Activated CD4-positive, alpha-beta T cell treated with anti-CD3 and anti-CD28 coated beads, Interleukin-2, amount 10 ng/mL, durations not matched to agents 24 days and 14 days (primary cell): ENCODE measurements at regions not wholly inside any gene's neighbourhood (a gene's known extent, or its start where the extent isn't known, plus 50 kb on each side); places are given as distances from the start of the nearest gene placed in this dataset.

ENCODE experiments used
- DNase-seq: peaks from one replicate; pipeline ENCODE4 v3.0.0; 2022
- H3K27ac Mint-ChIP-seq: one replicate; pipeline ENCODE4 v1.8.0; 2022; ENCODE audit warnings: mild to moderate bottlenecking, mixed read lengths
- H3K27me3 Mint-ChIP-seq: one replicate; pipeline ENCODE4 v1.8.0; 2022; ENCODE audit warnings: mixed read lengths
- H3K36me3 Mint-ChIP-seq: one replicate; pipeline ENCODE4 v1.8.0; 2022; ENCODE audit warnings: low read depth, mild to moderate bottlenecking, mixed read lengths
- H3K4me1 Mint-ChIP-seq: one replicate; pipeline ENCODE4 v1.8.0; 2021; ENCODE audit warnings: mixed read lengths
- H3K4me3 Mint-ChIP-seq: one replicate; pipeline ENCODE4 v1.8.0; 2022; ENCODE audit warnings: mild to moderate bottlenecking, moderate library complexity, mixed read lengths
- H3K9me3 Mint-ChIP-seq: one replicate; pipeline ENCODE4 v1.8.0; 2021; ENCODE audit warnings: mixed read lengths
- intact Hi-C: fragments of 100-400 bp; cut with micrococcal nuclease; formaldehyde crosslinking; loops from one replicate; pipeline ENCODE4 v1.15.1; 2023

DNA sequence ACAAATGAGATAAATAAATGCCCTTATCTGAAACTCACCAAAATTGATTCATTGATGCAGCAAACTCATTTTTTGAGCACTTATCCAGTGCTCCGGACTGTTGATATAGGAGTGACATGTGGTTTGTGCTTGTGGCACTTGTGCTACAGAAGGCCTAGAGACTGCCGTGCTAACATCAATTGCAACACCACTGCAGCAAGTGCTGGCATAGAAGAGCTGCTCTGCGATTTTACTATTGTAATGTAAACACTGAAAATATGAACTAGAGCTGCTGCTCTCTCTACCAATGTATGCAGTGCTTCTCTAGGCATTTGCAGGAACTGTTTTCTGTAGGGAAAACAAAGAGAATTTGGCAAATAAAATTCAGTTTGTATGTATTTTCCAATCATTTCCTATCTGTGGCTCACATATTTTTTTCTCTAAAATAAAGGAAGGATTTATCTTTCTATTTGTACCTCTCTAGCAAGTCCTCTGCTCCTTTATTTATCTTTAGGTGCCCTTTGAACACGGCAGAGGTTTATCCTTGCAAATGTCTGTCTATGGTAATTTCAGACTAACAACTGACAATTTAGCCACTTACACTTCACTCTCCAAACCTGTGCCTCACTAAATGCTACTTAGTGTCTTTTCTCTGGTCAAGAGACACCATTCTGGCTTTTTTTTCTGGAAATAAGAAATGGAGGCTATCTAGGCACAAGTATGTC lies 409.5 kb upstream of the ADGRL2 start:
- intact Hi-C loops, result no loop called here
- H3K36me3 Mint-ChIP-seq, result no peaks in the 10 kb centered on the region
- H3K27me3 Mint-ChIP-seq, result no peaks in the 10 kb centered on the region
- H3K27ac Mint-ChIP-seq, result no peak overlapping the region
- no peaks in the 10 kb centered on the region for H3K9me3 Mint-ChIP-seq
- no peaks in the 10 kb centered on the region for H3K4me1 Mint-ChIP-seq
- no peak overlapping the region for H3K4me3 Mint-ChIP-seq
- no peak for DNase-seq

- DNase-seq, result no peak
- Mint-ChIP-seq H3K27ac (no peak overlapping the region), H3K27me3 (no peaks in the 10 kb centered on the region), H3K4me1 (no peaks in the 10 kb centered on the region), H3K9me3 (no peaks in the 10 kb centered on the region), H3K36me3 (no peaks in the 10 kb centered on the region), H3K4me3 (no peak overlapping the region)
- intact Hi-C loops, result no loop called here
These were observed 412.3 kb upstream of the ADGRL2 start for GRCh38 chr1:81388435-81388834.

- Mint-ChIP-seq H3K27ac (no peak overlapping the region), H3K9me3 (no peaks in the 10 kb centered on the region), H3K4me1 (no peaks in the 10 kb centered on the region), H3K36me3 (no peaks in the 10 kb centered on the region), H3K27me3 (no peaks in the 10 kb centered on the region), H3K4me3 (no peak overlapping the region)
- intact Hi-C loops, result no loop called here
- DNase-seq, result no peak
These were observed 413.3 kb upstream of the ADGRL2 start for GRCh38 chr1:81387446-81387845.

- no peak overlapping the region for H3K4me3 Mint-ChIP-seq
- intact Hi-C loops, result no loop called here
- DNase-seq, result no peak
- no peaks in the 10 kb centered on the region for H3K4me1 Mint-ChIP-seq
- H3K27ac Mint-ChIP-seq, result no peak overlapping the region
- no peaks in the 10 kb centered on the region for H3K9me3 Mint-ChIP-seq
- H3K27me3 Mint-ChIP-seq, result no peaks in the 10 kb centered on the region
- no peaks in the 10 kb centered on the region for H3K36me3 Mint-ChIP-seq
These were observed 418.2 kb upstream of the ADGRL2 start for GRCh38 chr1:81382561-81382960.

DNA sequence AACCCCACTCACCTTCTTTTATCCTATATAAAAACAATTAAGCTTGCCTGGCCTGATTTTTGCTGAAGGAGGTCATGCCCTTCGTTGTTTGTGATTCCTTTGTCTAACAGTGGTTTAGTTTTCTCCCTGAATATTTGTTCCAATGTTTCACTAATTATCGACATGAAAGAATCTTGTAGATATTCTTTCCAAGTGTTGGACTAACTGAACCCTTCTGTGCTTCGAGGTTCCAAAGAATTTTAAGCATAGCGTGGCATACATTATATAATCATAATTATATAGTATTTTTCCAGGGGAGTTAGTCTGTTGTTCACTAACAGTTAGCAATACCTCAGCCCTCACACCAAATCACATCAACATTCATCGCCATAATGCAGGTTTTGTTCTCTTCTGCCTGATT lies 418.9 kb upstream of the ADGRL2 start:
- intact Hi-C loops, result no loop called here
- no peaks in the 10 kb centered on the region for H3K4me1 Mint-ChIP-seq
- no peak overlapping the region for H3K4me3 Mint-ChIP-seq

GRCh38 chr1:81380436-81380835 lies 420.3 kb upstream of the ADGRL2 start:
- no peak for DNase-seq
- H3K27me3 Mint-ChIP-seq, result no peaks in the 10 kb centered on the region
- H3K36me3 Mint-ChIP-seq, result no peaks in the 10 kb centered on the region
- H3K4me3 Mint-ChIP-seq, result no peak overlapping the region
- intact Hi-C loops, result no loop called here
- no peaks in the 10 kb centered on the region for H3K9me3 Mint-ChIP-seq
- H3K4me1 Mint-ChIP-seq, result no peaks in the 10 kb centered on the region
- H3K27ac Mint-ChIP-seq, result no peak overlapping the region

More for the DNA sequence above, 418.9 kb upstream of the ADGRL2 start:
- Mint-ChIP-seq H3K27ac (no peak overlapping the region), H3K36me3 (no peaks in the 10 kb centered on the region), H3K9me3 (no peaks in the 10 kb centered on the region), H3K27me3 (no peaks in the 10 kb centered on the region)
- DNase-seq, result no peak

- H3K9me3 Mint-ChIP-seq, result no peaks in the 10 kb centered on the region
- H3K36me3 Mint-ChIP-seq, result no peaks in the 10 kb centered on the region
These were observed 421.3 kb upstream of the ADGRL2 start for GRCh38 chr1:81379430-81379829.

DNA sequence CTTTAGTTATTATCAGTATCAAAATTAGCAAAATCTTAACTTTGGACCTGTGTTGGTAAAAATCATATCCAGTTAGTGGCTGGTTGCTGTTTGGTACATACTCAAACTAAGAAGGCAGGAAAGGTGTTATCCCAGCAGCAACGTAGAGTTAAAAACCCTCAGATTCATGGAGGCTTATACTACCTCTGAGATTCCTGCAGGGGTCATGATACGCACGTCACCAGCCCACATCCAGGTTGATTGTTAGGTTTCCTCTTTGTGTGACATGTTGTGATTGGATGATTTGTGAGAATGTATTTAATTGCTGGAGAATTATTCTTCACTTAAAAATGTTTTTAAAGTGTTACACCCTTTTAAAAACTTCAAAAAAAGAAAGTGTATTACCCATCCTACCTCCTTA lies 423.3 kb upstream of the ADGRL2 start:
- intact Hi-C loops, result no loop called here
- H3K27me3 Mint-ChIP-seq, result no peaks in the 10 kb centered on the region
- H3K9me3 Mint-ChIP-seq, result no peaks in the 10 kb centered on the region

More at GRCh38 chr1:81379430-81379829, 421.3 kb upstream of the ADGRL2 start:
- Mint-ChIP-seq H3K4me3 (no peak overlapping the region), H3K4me1 (no peaks in the 10 kb centered on the region), H3K27ac (no peak overlapping the region), H3K27me3 (no peaks in the 10 kb centered on the region)
- DNase-seq, result no peak
- intact Hi-C loops, result no loop called here

DNA sequence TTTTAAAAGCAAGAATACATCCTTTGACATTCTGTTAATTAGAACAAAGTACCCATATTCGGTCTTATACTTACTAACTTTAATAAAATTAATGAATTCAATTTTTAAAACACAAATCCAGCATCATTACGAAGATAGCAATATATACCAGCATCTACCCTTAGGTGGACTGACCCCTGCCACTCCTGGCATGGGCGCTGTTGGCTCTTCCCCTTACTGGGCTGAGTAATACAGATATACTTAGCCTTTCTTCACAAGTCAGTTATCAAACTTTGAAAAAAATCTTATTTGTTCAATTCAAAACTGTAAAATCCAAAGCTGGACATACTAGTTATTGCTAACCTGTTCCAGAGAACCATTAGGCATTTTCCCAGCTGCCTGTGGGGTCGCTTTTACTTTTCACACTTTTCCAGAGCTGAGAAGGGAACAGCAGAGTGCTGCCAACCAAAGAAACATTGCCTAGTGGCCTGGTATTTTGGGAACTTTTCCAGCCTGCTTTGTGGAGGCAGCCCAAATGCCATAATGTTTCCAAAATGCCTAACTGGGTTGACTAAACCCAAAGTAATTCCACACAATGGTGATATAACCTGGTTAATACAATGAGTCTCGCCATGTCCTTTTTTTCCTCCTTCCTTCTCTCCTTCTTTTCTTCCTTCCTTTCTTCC lies 424.7 kb upstream of the ADGRL2 start:
- Mint-ChIP-seq H3K9me3 (no peaks in the 10 kb centered on the region), H3K4me1 (no peaks in the 10 kb centered on the region), H3K36me3 (no peaks in the 10 kb centered on the region), H3K27ac (no peak overlapping the region), H3K27me3 (no peaks in the 10 kb centered on the region), H3K4me3 (no peak overlapping the region)
- DNase-seq, result no peak
- intact Hi-C loops, result no loop called here

More for the DNA sequence above, 423.3 kb upstream of the ADGRL2 start:
- no peak for DNase-seq
- Mint-ChIP-seq H3K4me1 (no peaks in the 10 kb centered on the region), H3K36me3 (no peaks in the 10 kb centered on the region), H3K27ac (no peak overlapping the region), H3K4me3 (no peak overlapping the region)

GRCh38 chr1:81374481-81374880 lies 426.3 kb upstream of the ADGRL2 start:
- no peak overlapping the region for H3K27ac Mint-ChIP-seq
- no peak for DNase-seq
- no peak overlapping the region for H3K4me3 Mint-ChIP-seq
- intact Hi-C loops, result no loop called here
- no peaks in the 10 kb centered on the region for H3K9me3 Mint-ChIP-seq
- no peaks in the 10 kb centered on the region for H3K36me3 Mint-ChIP-seq
- H3K27me3 Mint-ChIP-seq, result no peaks in the 10 kb centered on the region
- no peaks in the 10 kb centered on the region for H3K4me1 Mint-ChIP-seq

GRCh38 chr1:81371864-81372263 lies 428.9 kb upstream of the ADGRL2 start:
- no peaks in the 10 kb centered on the region for H3K9me3 Mint-ChIP-seq
- H3K4me1 Mint-ChIP-seq, result no peaks in the 10 kb centered on the region
- H3K27me3 Mint-ChIP-seq, result no peaks in the 10 kb centered on the region
- no peak overlapping the region for H3K4me3 Mint-ChIP-seq
- no peak for DNase-seq
- H3K27ac Mint-ChIP-seq, result no peak overlapping the region
- intact Hi-C loops, result no loop called here
- H3K36me3 Mint-ChIP-seq, result no peaks in the 10 kb centered on the region

DNA sequence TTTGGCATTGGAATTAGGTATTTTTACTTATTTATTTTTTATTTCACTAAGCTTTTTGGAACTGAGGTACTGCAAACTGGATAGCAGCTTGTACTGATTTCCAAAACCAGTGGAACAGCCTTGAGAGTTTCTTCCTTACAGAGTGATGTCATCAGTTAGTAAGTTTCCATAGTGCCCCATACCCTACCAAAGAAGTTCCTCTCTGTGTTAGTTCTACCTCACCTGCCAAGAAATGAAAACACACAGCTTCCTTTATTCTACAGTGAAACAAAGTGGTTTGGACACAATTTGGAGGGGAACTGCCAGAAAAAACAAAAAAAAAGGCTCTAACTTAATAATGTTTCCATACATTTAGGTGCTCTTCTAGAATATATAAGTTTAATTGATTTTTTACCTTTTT lies 430.9 kb upstream of the ADGRL2 start:
- Mint-ChIP-seq H3K9me3 (no peaks in the 10 kb centered on the region), H3K4me3 (no peak overlapping the region), H3K27me3 (no peaks in the 10 kb centered on the region), H3K36me3 (no peaks in the 10 kb centered on the region), H3K4me1 (no peaks in the 10 kb centered on the region), H3K27ac (no peak overlapping the region)
- intact Hi-C loops, result no loop called here
- DNase-seq, result no peak

GRCh38 chr1:81366173-81366572 lies 434.6 kb upstream of the ADGRL2 start:
- Mint-ChIP-seq H3K27me3 (no peaks in the 10 kb centered on the region), H3K9me3 (no peaks in the 10 kb centered on the region), H3K4me1 (no peaks in the 10 kb centered on the region), H3K36me3 (no peaks in the 10 kb centered on the region), H3K4me3 (no peak overlapping the region), H3K27ac (no peak overlapping the region)
- intact Hi-C loops, result no loop called here
- DNase-seq, result no peak

GRCh38 chr1:81364088-81364487 lies 436.6 kb upstream of the ADGRL2 start:
- no peak for DNase-seq
- no peaks in the 10 kb centered on the region for H3K27me3 Mint-ChIP-seq
- no peak overlapping the region for H3K27ac Mint-ChIP-seq
- no peaks in the 10 kb centered on the region for H3K9me3 Mint-ChIP-seq
- no peak overlapping the region for H3K4me3 Mint-ChIP-seq
- no peaks in the 10 kb centered on the region for H3K36me3 Mint-ChIP-seq
- intact Hi-C loops, result no loop called here
- H3K4me1 Mint-ChIP-seq, result no peaks in the 10 kb centered on the region

DNA sequence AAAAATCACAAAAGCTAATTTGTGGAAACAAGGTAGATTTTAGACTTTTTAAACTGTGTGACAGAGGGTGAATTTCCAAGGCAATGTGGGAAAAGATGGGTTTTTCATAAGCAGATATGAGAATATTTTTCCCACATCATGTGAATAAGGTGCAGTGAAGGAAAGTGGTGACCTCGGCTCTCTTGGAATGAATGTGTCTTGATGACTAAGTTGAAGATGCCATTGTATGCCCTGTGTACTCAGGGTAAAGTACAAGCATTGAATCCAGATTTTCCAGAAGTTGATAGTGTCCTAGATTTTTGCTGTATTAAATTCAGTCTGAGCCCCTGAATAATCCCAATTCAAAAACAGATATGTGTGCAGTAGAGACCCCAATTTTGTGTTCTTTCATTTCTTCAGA lies 442.6 kb upstream of the ADGRL2 start:
- intact Hi-C loops, result no loop called here
- Mint-ChIP-seq H3K27me3 (no peaks in the 10 kb centered on the region), H3K4me3 (no peak overlapping the region), H3K36me3 (no peaks in the 10 kb centered on the region), H3K9me3 (no peaks in the 10 kb centered on the region), H3K4me1 (no peaks in the 10 kb centered on the region), H3K27ac (no peak overlapping the region)
- no peak for DNase-seq
